AG04449 (cell line): ENCODE measurements at regions not wholly inside any gene's neighbourhood (a gene's known extent, or its start where the extent isn't known, plus 50 kb on each side); places are given as distances from the start of the nearest gene placed in this dataset.

Experiments used
- CTCF ChIA-PET: fragments of 350-600 bp; formaldehyde crosslinking; extraction: SDS; loops from one replicate; lab custom pipeline; 2021; ENCODE audit warnings: antibody characterized with exemption; lab: Yijun Ruan, JAX
- POLR2A ChIA-PET: fragments of 400-600, 350-600 bp; formaldehyde crosslinking; extraction: SDS; loops from one replicate; lab custom pipeline; 2020; ENCODE audit warnings: antibody characterized with exemption, inconsistent platforms; lab: Yijun Ruan, JAX
- DNase-seq: peaks from one replicate; pipeline ENCODE4 v3.0.0-alpha.2; 2010; ENCODE audit warnings: low read depth, low spot score
- H3K4me3 ChIP-seq: 2 replicates; pipeline ENCODE4 v1.5.1; 2011; ENCODE audit warnings: low read depth, mild to moderate bottlenecking, control low read depth, low read length
- TF ChIP-seq, protein P1 (sequence below): IDR thresholded peaks from one replicate; pipeline ENCODE4 v1.5.1; 2011; ENCODE audit warnings: mild to moderate bottlenecking, moderate library complexity, low read length, control low read depth, inconsistent platforms; ENCODE audit not compliant: insufficient read depth; ENCODE audit errors: missing control alignments

DNA sequence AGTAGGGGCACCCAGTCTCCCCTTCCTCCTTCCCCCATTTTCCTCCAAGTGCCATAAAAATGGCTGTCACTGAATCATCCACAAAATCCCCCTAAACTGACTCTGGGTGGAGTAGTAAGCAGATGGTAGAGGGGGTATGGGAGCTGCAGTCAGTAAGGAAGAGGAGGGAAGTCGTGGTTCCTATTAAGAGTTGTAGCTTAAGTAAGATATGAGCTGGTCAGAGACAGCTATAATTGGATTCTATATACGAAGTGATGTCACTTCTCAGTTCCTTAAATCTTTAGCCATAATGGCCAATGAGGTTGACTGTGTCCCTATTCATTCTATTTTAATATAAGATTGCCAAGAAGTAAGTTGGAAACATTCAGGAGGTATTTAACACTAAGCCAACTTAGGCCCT is 131.7 kb downstream of the SLC16A9 start:
- no peak for DNase-seq
- POLR2A ChIA-PET: no interaction called here
- TF ChIP-seq, protein P1, sequence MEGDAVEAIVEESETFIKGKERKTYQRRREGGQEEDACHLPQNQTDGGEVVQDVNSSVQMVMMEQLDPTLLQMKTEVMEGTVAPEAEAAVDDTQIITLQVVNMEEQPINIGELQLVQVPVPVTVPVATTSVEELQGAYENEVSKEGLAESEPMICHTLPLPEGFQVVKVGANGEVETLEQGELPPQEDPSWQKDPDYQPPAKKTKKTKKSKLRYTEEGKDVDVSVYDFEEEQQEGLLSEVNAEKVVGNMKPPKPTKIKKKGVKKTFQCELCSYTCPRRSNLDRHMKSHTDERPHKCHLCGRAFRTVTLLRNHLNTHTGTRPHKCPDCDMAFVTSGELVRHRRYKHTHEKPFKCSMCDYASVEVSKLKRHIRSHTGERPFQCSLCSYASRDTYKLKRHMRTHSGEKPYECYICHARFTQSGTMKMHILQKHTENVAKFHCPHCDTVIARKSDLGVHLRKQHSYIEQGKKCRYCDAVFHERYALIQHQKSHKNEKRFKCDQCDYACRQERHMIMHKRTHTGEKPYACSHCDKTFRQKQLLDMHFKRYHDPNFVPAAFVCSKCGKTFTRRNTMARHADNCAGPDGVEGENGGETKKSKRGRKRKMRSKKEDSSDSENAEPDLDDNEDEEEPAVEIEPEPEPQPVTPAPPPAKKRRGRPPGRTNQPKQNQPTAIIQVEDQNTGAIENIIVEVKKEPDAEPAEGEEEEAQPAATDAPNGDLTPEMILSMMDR: no peak
- CTCF ChIA-PET: interaction anchor here (1.5 to 5.5 kb wide), 2 partner anchors 45 to 338 kb away, joined by 5 to 28 read pairs; no protein-coding TSS in a partner anchor
- H3K4me3 ChIP-seq: no peak overlapping the region

DNA sequence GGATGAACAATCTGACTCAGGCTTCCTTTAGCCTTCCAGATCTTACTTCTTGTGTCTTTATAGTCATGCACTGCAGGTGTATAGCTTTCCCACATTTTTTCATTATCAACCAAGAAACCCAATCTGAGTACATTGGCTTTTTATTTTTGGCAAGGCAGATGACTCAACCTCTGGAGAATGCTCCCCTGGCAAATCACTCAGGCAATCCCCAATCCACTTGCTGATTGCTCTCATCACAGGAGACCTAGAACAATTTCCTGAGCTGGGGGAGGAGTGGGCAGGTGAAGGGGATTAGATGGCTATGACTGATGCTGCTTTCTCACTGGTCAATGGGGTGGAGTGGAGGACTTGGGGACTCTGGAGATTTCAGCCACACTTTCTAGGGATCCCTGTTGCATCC is 134.4 kb downstream of the SLC16A9 start:
- H3K4me3 ChIP-seq: no peak overlapping the region
- DNase-seq: no peak
- POLR2A ChIA-PET: no interaction called here
- TF ChIP-seq, protein P1: no peak
- CTCF ChIA-PET: no interaction called here

DNA sequence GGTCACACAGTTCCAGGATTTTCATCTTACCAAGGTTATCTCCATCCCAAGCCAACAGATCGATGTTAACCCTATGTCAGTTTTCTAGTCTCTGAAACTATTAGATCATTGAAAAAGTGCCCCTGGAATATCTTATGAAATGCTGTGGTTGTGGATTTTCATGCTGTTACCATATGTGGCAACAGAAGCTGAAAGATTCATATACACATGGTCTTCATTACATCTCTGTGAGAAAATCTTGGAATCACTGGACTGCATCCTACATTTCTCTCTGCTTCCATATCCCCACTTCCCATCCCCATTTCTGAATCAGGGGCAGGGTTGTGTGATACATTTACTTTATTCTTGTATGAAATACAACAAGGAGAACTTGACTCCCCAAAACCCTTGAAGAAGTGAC is 146.1 kb downstream of the SLC16A9 start:
- TF ChIP-seq, protein P1: no peak
- ChIA-PET POLR2A (no interaction called here), CTCF (no interaction called here)
- no peak for DNase-seq
- H3K4me3 ChIP-seq: no peak overlapping the region

DNA sequence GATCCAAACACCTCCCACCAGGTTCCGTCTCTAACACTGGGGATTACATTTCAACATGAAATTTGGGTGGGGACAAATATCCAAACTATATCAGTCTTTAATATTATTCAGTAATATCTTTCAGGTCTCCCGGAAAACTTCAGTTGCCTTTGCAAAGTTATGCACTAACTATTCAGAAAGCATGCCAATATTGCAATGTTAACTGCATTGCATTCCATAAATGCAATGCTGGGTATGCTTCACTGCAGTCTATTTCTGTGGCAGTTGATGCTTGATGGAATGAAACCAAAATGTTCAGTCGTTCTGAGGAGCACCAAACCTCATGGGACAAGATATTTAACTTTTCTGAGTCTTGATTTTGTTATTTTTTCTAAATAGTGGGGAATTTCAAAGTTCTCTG is 147.5 kb downstream of the SLC16A9 start:
- POLR2A ChIA-PET: no interaction called here
- H3K4me3 ChIP-seq: no peak overlapping the region
- TF ChIP-seq, protein P1: no peak
- CTCF ChIA-PET: no interaction called here
- DNase-seq: no peak

DNA sequence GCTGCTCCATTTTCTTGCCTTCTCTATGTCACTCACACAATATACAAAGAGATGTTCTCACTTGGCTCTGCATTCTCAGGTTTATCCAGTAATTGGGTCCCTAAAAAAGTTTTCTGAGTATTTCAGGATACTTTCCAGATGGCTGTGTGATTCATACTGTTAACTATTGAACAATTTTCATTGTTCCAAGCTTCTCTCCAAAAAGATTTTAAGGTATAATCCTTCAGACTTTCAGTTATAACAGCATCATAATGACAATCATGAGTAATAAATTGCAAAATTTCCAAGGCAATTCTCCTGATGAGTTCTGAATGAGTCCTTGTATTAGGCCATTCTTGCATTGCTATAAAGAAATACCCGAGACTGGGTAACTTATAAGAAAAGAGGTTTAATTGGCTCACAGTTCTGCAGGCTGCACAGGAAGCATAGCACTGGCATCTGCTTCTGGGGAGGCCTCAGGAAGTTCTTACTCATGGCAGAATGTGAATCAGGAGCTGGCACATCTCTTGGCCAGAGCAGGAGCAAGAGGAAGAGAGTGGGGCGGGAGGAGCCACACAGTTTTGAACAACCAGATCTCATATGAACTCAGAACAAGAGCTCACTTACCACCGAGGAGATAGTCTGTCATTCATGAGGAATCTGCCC is 148.1 kb downstream of the SLC16A9 start:
- POLR2A ChIA-PET: no interaction called here
- CTCF ChIA-PET: no interaction called here
- no peak overlapping the region for H3K4me3 ChIP-seq
- TF ChIP-seq, protein P1: no peak
- no peak for DNase-seq

DNA sequence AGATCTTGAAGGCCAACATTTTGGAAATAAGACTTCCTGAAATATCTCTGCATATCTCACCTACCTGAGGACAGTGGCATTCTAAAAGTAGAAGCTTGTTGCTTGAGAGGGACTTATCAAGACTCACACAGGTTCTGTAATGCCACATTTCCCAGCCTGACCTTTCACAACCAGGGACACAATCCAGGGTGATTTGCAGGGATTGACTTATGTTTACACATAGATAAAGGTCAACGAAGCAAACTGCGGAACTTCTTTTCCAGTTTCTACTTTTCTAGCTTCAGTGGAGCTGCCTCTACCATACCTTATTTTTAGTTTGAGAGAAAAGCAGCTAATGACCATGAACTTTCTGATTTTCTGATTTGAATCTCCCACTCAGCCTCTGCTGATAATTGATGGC is 148.7 kb downstream of the SLC16A9 start:
- CTCF ChIA-PET: no interaction called here
- no peak for DNase-seq
- POLR2A ChIA-PET: no interaction called here
- no peak overlapping the region for H3K4me3 ChIP-seq
- TF ChIP-seq, protein P1: no peak
